Neural progenitor cell (in vitro differentiated cells): ENCODE measurements at regions not wholly inside any gene's neighbourhood (a gene's known extent, or its start where the extent isn't known, plus 50 kb on each side); places are given as distances from the start of the nearest gene placed in this dataset.
"Not testable (repeated sequence)": the region's sequence is repeated elsewhere in the genome, so short reads cannot be mapped to it uniquely, and the experiment has no call there.

Experiments
- DNase-seq: peaks from one replicate; pipeline ENCODE4 v3.0.0-alpha.2; 2016; ENCODE audit warnings: low spot score
- H2AFZ ChIP-seq: fragments of 200-600 bp; sonication (generic); replicated peaks from 2 replicates; pipeline ENCODE4 v1.6.1; 2016; ENCODE audit warnings: antibody characterized with exemption
- H3F3A ChIP-seq: fragments of 200-600 bp; sonication (generic); 2 replicates; pipeline ENCODE4 v1.6.1; 2016; ENCODE audit warnings: antibody characterized with exemption, low read depth
- H3K27ac ChIP-seq: fragments of 200-600 bp; sonication (generic); 2 replicates; pipeline ENCODE4 v1.5.1; 2016; ENCODE audit warnings: mild to moderate bottlenecking
- H3K27me3 ChIP-seq: fragments of 200-600 bp; sonication (generic); 2 replicates; pipeline ENCODE4 v1.6.1; 2016; ENCODE audit warnings: mild to moderate bottlenecking, moderate library complexity
- H3K36me3 ChIP-seq: fragments of 200-600 bp; sonication (generic); 2 replicates; pipeline ENCODE4 v1.5.1; 2016
- H3K4me1 ChIP-seq: fragments of 200-600 bp; sonication (generic); 2 replicates; pipeline ENCODE4 v1.6.1; 2016; ENCODE audit warnings: mixed run types
- H3K4me2 ChIP-seq: fragments of 200-600 bp; sonication (generic); 2 replicates; pipeline ENCODE4 v1.6.1; 2016
- H3K4me3 ChIP-seq: fragments of 200-600 bp; sonication (generic); 2 replicates; pipeline ENCODE4 v1.5.1; 2016
- H3K79me2 ChIP-seq: fragments of 200-600 bp; sonication (generic); 2 replicates; pipeline ENCODE4 v1.6.1; 2016; ENCODE audit warnings: low read depth
- H3K9ac ChIP-seq: fragments of 200-600 bp; sonication (generic); 2 replicates; pipeline ENCODE4 v1.6.1; 2016
- H3K9me3 ChIP-seq: fragments of 200-600 bp; sonication (generic); 2 replicates; pipeline ENCODE4 v1.5.1; 2016; ENCODE audit warnings: low read depth
- H4K20me1 ChIP-seq: fragments of 200-600 bp; sonication (generic); 2 replicates; pipeline ENCODE4 v1.6.1; 2016; ENCODE audit warnings: low read depth
- H3K27ac Mint-ChIP-seq: 3 replicates; pipeline ENCODE4 v1.8.0; 2021; ENCODE audit warnings: mixed read lengths
- H3K27me3 Mint-ChIP-seq: 2 replicates; pipeline ENCODE4 v1.8.0; 2022; ENCODE audit warnings: low read depth, mild to moderate bottlenecking, inconsistent platforms, moderate library complexity, mixed read lengths; ENCODE audit not compliant: insufficient read depth
- H3K36me3 Mint-ChIP-seq: 3 replicates; pipeline ENCODE4 v1.8.0; 2021; ENCODE audit warnings: mixed read lengths
- H3K4me1 Mint-ChIP-seq: 3 replicates; pipeline ENCODE4 v1.8.0; 2021; ENCODE audit warnings: mixed read lengths
- H3K4me3 Mint-ChIP-seq: 3 replicates; pipeline ENCODE4 v1.8.0; 2021; ENCODE audit warnings: mild to moderate bottlenecking, moderate library complexity, mixed read lengths
- H3K9me3 Mint-ChIP-seq: 3 replicates; pipeline ENCODE4 v1.8.0; 2020; ENCODE audit warnings: mixed read lengths
- CTCF ChIP-seq: fragments of 200-600 bp; sonication (generic); IDR thresholded peaks from 2 replicates; pipeline ENCODE4 v1.5.1; 2017; ENCODE audit warnings: antibody characterized with exemption, mild to moderate bottlenecking
- EZH2 ChIP-seq: fragments of 200-600 bp; sonication (generic); IDR thresholded peaks from 2 replicates; pipeline ENCODE4 v1.6.1; 2017; ENCODE audit warnings: antibody characterized with exemption, mild to moderate bottlenecking, moderate library complexity
- EZH2phosphoT487 ChIP-seq: fragments of 200-600 bp; sonication (generic); IDR thresholded peaks from 2 replicates; pipeline ENCODE4 v1.6.1; 2017; ENCODE audit warnings: antibody characterized with exemption

- no peak overlapping the region for H3K9ac ChIP-seq
- H3K4me3 ChIP-seq, result no peak overlapping the region
- H3K4me1 Mint-ChIP-seq, result no peaks in the 10 kb centered on the region
- H3K79me2 ChIP-seq, result no peaks in the 10 kb centered on the region
- no peaks in the 10 kb centered on the region for H3K4me1 ChIP-seq
- no peaks in the 10 kb centered on the region for H3K27me3 ChIP-seq
- no peaks in the 10 kb centered on the region for H3K36me3 ChIP-seq
- H3F3A ChIP-seq, result no peaks in the 10 kb centered on the region
- H3K27ac ChIP-seq, result no peak overlapping the region
- no peak for DNase-seq
- TF ChIP-seq EZH2 (no peak), CTCF (no peak), EZH2phosphoT487 (no peak)
- H3K4me3 Mint-ChIP-seq, result no peak overlapping the region
- H3K4me2 ChIP-seq, result no peak overlapping the region
- H3K9me3 Mint-ChIP-seq, result no peaks in the 10 kb centered on the region
- H4K20me1 ChIP-seq, result no peaks in the 10 kb centered on the region
- H3K27me3 Mint-ChIP-seq, result peaks cover 7% of the 10 kb centered on the region
- no peak overlapping the region for H2AFZ ChIP-seq
- no peaks in the 10 kb centered on the region for H3K9me3 ChIP-seq
- H3K27ac Mint-ChIP-seq, result no peak overlapping the region
- no peaks in the 10 kb centered on the region for H3K36me3 Mint-ChIP-seq
Measured at GRCh38 chr2:142617461-142617860, 260.0 kb upstream of the KYNU start.

GRCh38 chr2:142615876-142616275 is 261.6 kb upstream of the KYNU start:
- no peak for TF ChIP-seq CTCF
- no peak for TF ChIP-seq EZH2phosphoT487
- TF ChIP-seq EZH2, result no peak
- Histone ChIP-seq H3F3A (no peaks in the 10 kb centered on the region), H3K9me3 (no peaks in the 10 kb centered on the region), H3K9ac (no peak overlapping the region), H4K20me1 (no peaks in the 10 kb centered on the region), H3K36me3 (no peaks in the 10 kb centered on the region), H3K79me2 (no peaks in the 10 kb centered on the region), H3K27me3 (no peaks in the 10 kb centered on the region), H3K4me3 (no peak overlapping the region), H3K4me1 (no peaks in the 10 kb centered on the region), H2AFZ (no peak overlapping the region), H3K4me2 (no peak overlapping the region), H3K27ac (no peak overlapping the region)
- no peak overlapping the region for H3K27ac Mint-ChIP-seq
- no peaks in the 10 kb centered on the region for H3K4me1 Mint-ChIP-seq
- no peaks in the 10 kb centered on the region for H3K36me3 Mint-ChIP-seq
- no peak overlapping the region for H3K4me3 Mint-ChIP-seq
- no peak for DNase-seq
- peaks cover 7% of the 10 kb centered on the region for H3K27me3 Mint-ChIP-seq
- H3K9me3 Mint-ChIP-seq, result no peaks in the 10 kb centered on the region

- not testable (repeated sequence) for H3F3A ChIP-seq, H3K9me3 ChIP-seq, H3K9me3 Mint-ChIP-seq, H4K20me1 ChIP-seq, H3K4me1 ChIP-seq, H3K4me3 Mint-ChIP-seq, H3K9ac ChIP-seq, H3K79me2 ChIP-seq, H3K4me2 ChIP-seq, H3K27me3 ChIP-seq, H3K36me3 ChIP-seq, H3K4me1 Mint-ChIP-seq, H2AFZ ChIP-seq, DNase-seq, H3K27me3 Mint-ChIP-seq, H3K36me3 Mint-ChIP-seq, H3K27ac ChIP-seq, H3K27ac Mint-ChIP-seq, H3K4me3 ChIP-seq
Measured at GRCh38 chr2:142613193-142613592, 264.3 kb upstream of the KYNU start.

- Histone ChIP-seq H3K27me3 (no peaks in the 10 kb centered on the region), H3K27ac (no peak overlapping the region), H4K20me1 (no peaks in the 10 kb centered on the region), H3K4me2 (no peak overlapping the region), H2AFZ (no peak overlapping the region), H3K4me1 (no peaks in the 10 kb centered on the region), H3K4me3 (no peak overlapping the region), H3F3A (no peaks in the 10 kb centered on the region), H3K9me3 (no peaks in the 10 kb centered on the region), H3K36me3 (no peaks in the 10 kb centered on the region), H3K9ac (no peak overlapping the region), H3K79me2 (no peaks in the 10 kb centered on the region)
- Mint-ChIP-seq H3K4me1 (no peaks in the 10 kb centered on the region), H3K36me3 (no peaks in the 10 kb centered on the region), H3K9me3 (no peaks in the 10 kb centered on the region), H3K27me3 (no peaks in the 10 kb centered on the region), H3K27ac (no peak overlapping the region), H3K4me3 (no peak overlapping the region)
- TF ChIP-seq CTCF (no peak), EZH2 (no peak), EZH2phosphoT487 (no peak)
- no peak for DNase-seq
Measured at GRCh38 chr2:142605421-142605820, 272.0 kb upstream of the KYNU start.
